Omental fat pad (tissue), 3 donors: ENCODE measurements at regions not wholly inside any gene's neighbourhood (a gene's known extent, or its start where the extent isn't known, plus 50 kb on each side); places are given as distances from the start of the nearest gene placed in this dataset.

Source experiments
- ATAC-seq: fragments of 150-250 bp; one replicate; pipeline ENCODE4 v1.9.1; 2016; ENCODE audit warnings: mild to moderate bottlenecking, moderate library complexity; ENCODE audit not compliant: low FRiP score
- DNase-seq: peaks from one replicate; pipeline ENCODE4 v3.0.0-alpha.2; 2019; ENCODE audit warnings: low spot score
- TF ChIP-seq, protein P1 (sequence below), 3 donors: fragments of 450-650 bp; IDR thresholded peaks; one replicate each; pipeline ENCODE4 v1.5.1; 2016 to 2017; ENCODE audit warnings: antibody characterized with exemption in 3 of 3, mild to moderate bottlenecking in 3 of 3, moderate library complexity in 2 of 3

DNA sequence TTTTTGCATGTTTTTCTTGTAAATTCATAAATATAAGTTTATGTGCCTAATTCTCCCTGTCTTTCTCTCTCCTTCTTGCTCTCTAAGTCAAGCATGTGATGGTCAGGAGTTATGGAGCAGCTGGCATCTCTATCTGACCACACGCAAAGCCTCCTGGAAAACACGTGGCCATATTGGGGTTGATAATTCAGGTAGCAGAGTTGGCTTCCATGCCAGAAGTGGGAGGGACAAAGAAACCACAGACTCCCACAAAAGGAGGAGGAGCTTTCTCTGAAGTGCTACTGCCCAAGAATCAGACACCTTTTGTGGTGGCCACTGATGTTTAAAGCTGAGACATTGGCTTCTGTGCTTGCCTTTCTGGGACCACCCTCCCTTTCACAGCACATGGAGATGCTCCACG, 517.6 kb upstream of the TMEM132C start:
- TF ChIP-seq, protein P1, sequence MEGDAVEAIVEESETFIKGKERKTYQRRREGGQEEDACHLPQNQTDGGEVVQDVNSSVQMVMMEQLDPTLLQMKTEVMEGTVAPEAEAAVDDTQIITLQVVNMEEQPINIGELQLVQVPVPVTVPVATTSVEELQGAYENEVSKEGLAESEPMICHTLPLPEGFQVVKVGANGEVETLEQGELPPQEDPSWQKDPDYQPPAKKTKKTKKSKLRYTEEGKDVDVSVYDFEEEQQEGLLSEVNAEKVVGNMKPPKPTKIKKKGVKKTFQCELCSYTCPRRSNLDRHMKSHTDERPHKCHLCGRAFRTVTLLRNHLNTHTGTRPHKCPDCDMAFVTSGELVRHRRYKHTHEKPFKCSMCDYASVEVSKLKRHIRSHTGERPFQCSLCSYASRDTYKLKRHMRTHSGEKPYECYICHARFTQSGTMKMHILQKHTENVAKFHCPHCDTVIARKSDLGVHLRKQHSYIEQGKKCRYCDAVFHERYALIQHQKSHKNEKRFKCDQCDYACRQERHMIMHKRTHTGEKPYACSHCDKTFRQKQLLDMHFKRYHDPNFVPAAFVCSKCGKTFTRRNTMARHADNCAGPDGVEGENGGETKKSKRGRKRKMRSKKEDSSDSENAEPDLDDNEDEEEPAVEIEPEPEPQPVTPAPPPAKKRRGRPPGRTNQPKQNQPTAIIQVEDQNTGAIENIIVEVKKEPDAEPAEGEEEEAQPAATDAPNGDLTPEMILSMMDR (IDR thresholded peaks at IDR 0.05): no peak
- ATAC-seq (no peak), DNase-seq (no peak)

DNA sequence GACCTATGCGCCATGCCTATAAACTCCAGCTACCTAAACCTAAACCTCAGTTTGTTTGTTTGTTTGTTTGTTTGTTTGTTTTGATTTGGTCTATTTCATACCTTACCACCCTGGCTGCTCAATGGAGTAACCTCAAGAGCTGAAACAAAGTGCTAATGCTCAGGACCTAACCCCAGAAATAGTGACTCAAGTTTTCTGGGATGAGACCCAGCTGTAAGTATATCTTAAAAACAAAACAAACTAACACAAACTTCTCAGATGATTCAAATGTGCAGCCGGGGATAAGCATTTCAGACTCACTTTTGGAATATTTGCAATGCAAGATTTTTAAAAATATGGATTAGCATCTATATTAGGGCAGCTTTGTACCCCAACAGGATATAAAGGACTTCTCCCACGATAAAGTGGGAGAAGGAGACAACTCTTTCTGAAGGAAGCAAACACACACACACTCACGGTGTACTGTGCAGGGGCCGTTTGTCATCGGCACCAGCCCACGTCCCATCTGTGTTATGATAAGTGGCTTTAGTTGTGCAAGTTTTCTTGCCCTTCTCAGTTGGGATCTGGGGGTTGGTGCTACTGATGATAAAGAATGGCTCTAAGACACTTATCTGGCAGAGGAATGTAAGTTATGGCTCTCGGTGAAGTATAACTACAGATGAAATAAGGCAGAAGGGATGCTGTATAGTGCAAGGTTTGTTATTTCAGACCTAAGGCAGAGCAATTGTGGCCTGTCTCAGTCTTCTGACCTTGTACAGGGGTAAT, 516.7 kb upstream of the TMEM132C start:
- ATAC-seq: no peak
- TF ChIP-seq, protein P1 (IDR thresholded peaks at IDR 0.05): no peak
- no peak for DNase-seq

DNA sequence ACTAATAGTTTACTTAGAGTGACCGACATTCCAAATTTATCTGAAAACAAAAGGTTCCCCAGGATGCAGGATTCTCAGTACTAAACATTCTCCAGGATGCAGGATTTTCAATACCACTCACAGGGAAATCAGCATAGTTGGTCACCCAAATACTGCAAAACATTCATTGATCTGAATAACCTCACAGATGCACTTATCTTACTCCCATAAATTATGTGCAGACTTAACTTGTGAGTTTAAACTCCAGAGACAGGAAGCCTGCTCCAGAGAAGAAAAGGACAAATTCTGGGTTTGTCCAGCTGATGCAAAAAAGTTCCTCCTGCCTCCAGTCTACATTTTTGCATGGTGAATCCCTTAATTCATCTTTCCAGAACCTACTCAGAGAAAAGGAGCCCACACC, 514.2 kb upstream of the TMEM132C start:
- DNase-seq (no peak), ATAC-seq (no peak)
- TF ChIP-seq, protein P1 (IDR thresholded peaks at IDR 0.05): no peak

DNA sequence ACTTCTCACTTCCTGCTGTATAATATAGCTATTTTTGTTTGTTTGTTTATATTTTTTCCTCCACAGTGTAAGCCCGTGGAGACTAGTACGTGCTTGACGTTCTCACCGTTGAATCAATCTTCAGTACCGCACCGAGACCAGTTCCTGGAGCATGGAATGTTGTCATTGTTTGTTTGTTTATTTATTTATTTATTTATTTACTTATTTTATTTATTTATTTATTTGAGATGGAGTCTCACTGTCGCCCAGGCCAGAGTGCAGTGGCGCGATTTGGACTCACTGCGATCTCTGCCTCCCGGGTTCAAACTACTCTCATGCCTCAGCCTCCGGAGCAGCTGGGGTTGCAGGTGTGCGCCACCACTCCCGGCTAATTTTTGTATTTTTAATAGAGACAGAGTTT, 506.6 kb upstream of the TMEM132C start:
- ATAC-seq: no peak
- TF ChIP-seq, protein P1 (IDR thresholded peaks at IDR 0.05): no peak
- DNase-seq: no peak

DNA sequence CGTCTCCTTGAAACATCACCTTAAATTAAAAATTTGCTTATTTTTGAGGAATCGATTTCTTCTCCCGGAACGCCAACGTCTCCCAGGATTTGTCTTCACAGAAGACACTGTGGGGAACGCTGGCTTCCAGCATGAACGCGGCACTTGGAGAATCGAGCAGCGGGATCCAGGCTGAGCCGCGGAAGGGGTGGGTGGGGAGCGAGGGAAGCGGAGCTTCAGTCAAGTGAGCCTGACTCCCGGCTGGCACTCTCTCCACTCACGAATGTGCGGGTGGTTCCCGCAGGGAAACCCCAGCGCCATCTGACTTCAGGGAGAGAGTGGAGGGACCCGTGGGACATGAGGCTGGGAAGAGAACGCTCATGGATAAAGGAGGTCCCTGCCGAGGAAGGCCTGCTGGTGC, 506.0 kb upstream of the TMEM132C start:
- TF ChIP-seq, protein P1 (IDR thresholded peaks at IDR 0.05): no peak
- ATAC-seq (no peak), DNase-seq (no peak)

DNA sequence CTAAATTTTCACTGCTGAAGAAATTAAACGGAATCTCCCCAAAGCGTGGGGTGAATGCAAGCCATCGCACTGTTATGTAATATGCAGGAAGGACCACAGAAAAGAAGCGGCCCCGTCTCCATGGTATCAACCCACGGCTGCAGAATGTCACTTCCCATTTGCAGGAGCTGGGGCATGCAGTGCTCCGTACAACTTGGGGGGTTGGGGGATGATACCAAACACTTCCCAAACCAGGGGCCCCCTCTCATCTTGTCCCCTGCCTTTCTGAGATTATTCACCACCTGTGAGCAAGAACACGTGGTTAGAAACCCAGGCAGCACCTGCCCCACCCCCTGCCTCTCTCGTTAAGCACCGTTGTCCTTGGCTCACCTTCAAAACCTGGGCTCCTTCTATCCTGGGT, 505.1 kb upstream of the TMEM132C start:
- TF ChIP-seq, protein P1 (IDR thresholded peaks at IDR 0.05): no peak
- ATAC-seq (no peak), DNase-seq (no peak)

DNA sequence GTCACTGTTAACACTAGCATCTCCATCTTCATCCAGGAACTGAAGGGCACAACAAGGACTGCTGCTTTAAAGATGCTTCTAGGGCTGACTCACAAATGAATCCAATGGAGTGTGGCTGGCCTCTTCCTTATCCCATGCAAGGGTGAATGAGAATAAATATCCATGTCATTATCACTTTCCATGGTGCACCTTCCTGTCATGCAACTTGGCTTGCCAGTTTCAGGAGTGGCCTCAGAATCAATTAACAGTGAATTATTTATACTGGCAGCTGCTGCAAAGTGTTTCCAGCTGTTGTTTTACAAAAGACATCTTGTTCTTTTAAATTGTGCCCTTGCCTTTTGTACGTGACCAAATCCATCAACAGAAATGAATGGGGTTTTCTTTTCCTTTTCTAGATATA, 499.3 kb upstream of the TMEM132C start:
- DNase-seq (no peak), ATAC-seq (no peak)

More for the DNA sequence above, 499.3 kb upstream of the TMEM132C start:
- TF ChIP-seq, protein P1 (IDR thresholded peaks at IDR 0.05): no peak
